ENCODE measurements at regions not wholly inside any gene's neighbourhood (a gene's known extent, or its start where the extent isn't known, plus 50 kb on each side); places are given as distances from the start of the nearest gene placed in this dataset.

DNA sequence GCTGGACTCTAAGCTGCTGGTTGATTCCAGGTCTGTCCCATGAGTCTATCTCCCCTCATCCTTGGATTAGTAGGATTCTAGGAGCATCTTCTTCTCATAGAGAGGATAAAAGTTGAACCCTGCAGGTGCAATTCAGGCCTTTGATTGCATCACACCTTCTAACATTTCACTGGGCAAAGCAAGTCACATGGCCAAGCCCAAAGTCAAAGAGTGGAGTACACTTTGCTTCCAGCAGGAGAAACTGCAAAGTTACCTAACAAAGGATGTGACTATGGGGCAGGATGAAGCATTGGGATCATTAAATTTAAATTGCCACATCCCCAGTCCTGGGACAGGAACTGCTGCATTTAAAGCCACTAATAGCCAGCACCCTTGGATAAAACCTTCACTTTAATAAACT lies 51.0 kb upstream of the EGFLAM start:
- DNase-seq (ENCODE audit: low read depth in 2 of 2): no peak

DNA sequence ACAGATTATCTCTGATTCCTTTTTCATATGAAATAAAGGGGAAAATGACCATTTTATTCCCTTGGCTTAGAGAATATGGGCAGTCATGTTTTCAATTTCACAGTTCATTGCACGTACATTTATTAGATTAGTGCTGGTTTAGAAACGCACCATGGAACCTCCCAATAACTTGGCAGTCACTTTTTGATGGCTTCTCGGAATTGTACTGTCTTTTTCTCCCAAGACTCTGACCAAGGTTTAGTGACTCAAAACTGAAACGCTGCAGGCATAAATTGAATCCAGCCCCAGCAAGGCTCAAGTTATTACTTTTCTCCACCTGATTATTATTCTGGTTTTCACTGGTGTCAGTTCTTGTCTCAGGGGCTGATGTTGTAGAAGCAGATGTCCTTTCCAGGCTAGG lies 55.6 kb upstream of the EGFLAM start:
- no peak for DNase-seq (ENCODE audit: low read depth in 2 of 2)

DNA sequence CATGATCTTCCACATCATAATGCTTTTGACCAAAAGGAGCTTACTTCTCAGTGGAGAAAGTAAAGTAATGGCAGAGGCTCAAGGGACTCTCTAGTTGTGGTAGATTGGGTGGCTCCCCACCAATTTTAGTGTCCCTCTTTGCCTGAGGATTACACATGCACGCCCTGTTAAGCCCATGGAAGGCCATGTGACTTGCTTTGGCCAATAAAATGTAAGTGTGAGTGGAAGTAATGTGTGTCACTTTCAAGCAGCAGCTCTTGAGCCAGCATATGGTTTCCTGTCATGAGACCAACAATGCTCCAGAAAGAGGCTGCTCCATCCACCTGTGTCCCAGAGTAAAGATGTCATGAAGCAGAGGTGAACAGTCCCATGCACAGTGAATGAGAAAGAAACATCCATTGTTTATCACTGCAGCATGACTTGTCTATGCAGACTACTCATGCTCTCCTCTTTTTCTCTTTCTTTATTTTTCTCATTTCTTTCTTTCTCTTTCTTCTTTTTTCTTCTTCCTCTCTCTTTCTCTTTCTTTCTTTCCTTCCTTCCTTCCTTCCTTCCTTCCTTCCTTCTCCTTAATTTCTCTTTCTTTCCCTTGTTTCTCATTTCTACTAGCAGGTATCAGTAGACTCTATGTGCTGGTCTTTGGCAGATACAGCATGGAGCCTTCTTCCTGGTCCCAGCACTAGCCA lies 57.3 kb upstream of the EGFLAM start:
- DNase-seq (ENCODE audit: low read depth in 2 of 2): no peak

DNA sequence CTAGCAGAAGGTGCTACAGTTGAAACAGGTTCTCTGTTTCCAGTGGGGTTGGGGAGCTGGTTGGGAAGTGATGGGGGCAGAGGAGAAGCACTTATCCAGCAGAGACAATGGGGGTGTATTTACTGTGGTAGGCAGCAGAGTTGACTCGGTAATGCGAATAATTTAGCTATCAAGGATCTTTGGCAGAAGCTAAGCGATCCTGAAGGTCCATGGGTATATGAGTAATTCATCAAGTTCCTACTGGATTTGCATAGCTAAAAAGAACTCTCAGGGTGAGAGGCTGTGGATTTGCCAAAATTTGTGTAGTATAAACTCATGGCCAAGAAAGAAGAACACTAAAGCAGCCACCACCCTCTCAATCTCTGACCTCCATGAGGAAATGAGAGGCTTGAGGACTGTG lies 61.2 kb upstream of the EGFLAM start:
- no peak for DNase-seq (ENCODE audit: low read depth in 2 of 2)

DNA sequence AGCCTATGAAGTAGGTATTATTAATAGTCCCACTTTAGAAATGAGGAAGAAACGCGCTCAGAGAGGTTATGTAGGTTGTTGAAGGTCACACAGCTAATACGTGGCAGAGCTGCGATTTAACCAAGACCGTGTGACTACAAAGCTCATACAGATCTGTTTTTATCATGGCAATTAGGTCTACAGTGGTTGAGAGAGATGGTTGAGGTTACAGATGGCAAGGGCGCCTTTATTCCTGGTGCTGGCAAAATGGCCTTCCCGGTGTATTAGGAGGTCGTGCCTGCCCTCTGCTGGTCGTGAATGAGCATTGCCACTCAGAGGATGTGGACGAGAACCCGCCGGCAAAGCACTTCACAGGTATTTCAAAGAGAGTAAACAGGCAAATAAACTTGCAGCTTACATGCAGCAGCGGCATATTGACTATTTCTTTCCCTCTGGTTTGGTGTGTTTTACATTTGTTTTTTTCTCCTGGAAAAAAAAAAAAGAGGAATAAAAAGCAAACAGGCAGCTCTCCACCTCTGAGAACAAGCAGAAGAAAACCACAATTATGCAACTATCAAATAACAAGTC lies 65.3 kb upstream of the EGFLAM start:
- DNase-seq (ENCODE audit: low read depth in 2 of 2): peak; percentile 31 to 44

DNA sequence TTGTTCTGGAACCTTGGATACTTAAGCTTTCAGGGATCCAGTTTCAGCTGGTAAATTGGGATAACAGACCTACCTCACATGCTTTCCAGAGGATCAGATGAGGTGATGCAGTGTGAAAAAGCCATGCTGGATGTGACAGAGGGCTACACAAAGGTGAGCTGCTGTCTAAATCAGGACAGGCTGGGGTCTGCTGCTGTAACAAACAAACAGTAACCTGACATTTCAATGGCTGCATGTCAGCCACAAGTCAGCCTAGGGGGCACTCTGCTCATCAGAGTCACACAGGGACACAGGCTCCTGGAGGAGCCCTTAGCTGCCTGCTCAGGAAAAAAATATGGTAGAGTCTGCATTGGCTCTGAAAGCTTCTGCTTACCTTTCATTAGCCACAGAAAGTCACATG lies 66.7 kb upstream of the EGFLAM start:
- no peak for DNase-seq (ENCODE audit: low read depth in 2 of 2)

DNA sequence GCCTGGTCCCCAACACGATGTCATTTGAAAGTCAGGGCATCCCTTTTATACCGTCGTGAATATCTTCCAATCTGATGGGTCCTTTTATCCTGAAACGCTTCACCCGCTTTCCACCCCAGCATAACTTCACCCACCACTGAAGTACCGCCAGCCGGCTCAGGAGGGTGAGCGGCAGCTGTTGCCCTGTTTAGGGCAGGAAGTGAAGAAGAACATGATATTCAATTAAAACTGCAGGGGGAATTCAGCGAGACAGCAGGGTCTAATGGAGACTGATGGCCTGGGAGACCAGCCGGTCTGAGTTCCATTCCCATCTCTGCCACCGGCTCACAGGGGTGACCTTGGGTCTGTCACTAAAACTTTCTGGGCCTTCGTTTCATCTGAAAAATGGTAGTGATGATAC lies 68.2 kb upstream of the EGFLAM start:
- no peak for DNase-seq (ENCODE audit: low read depth in 2 of 2)

DNA sequence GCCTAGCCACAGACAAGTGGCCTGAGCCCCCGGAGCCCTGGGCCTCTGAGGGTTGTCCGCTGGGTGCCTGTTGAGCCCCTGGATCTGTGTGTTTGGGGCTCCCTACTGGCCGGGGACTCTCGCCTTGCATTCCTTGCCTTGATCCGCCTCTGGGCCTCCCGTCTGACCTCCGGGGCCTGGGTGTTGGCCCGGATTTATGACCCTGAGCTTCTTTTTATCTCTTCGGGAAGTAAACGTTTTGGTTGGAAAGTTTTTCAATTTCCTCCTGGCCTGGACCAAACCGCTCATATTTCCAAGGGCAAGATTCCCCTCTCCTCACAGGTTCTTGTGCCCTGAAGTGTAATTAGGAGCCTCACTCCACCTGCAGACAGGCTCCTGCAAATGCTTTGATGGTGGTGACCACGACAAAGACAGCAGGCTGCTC lies 69.3 kb upstream of the EGFLAM start:
- DNase-seq (ENCODE audit: low read depth in 2 of 2): no peak

DNA sequence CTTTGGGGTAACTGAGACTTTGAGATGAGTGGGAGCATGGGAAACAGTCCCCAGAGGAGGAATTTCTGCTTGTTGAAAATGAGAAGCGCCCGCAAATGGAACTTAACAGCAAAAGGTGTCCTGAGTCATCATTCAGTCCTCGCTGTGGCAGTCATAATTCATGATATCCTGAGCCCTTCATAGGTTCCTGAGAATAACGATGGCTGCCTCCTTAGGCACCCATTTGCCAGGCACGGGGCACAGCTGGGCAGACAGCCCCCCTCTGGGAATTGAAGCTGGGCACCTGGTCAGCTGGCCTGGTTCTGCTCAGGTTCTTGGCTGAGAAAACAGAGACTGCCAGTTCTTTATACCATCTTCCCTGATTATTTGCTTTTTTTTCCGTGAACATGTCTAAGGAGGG lies 69.8 kb upstream of the EGFLAM start:
- no peak for DNase-seq (ENCODE audit: low read depth in 2 of 2)

DNA sequence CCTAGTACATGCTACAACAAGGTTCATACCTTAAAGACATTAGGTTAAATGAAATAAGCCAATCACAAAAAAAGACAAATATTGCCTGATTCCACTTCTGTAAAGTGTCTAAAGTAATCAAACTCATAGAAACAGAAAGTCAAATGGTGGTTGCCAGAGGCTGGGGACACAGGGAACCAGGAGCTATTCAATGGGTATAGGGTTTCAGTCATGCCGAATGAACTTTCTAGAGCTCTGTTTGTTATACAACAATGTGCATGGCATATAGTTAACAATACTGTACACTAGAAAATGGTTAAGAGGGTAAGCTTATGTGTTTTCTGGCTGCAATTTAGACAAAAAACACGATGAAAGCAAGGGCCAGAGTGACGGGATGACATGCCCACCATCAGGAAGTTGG lies 70.8 kb upstream of the EGFLAM start:
- DNase-seq (ENCODE audit: low read depth in 2 of 2): no peak

DNA sequence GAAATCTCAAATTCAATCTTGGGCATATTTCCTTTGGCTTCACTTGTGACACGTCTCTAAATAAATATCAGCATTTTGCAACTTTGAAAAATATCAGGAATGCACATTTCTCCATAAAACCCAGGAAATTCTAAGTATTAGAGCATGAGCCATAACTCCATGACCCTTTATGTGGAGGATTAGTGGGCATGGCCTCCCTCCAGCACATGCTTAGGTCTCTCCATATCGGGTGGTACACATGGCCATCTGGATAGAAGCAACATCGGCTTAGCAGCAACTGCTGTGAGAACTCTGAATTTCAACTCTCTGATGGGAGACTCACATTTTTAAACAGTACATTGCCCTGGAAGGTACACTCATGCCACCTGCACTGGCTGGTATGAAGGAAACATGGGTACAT lies 73.7 kb upstream of the EGFLAM start:
- DNase-seq (ENCODE audit: low read depth in 2 of 2): no peak

DNA sequence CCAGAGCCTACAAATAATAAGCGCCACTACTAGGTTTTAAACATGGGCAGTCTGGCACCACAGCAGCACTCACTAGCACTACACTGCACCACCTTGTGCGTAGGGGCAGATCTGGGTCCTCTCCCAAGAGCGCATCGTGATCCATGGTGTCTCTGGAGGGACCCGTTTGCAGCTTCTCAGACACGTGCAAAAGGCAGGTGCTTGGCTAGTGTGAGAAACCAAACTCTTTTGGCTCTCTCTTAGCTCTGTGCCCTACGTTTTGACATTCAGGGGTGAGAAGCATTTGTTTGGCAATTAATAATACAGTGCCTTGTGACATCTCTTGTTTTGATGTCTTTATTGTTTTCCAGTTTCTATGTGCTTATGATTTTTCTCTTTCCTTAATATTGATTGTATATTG lies 75.4 kb upstream of the EGFLAM start:
- DNase-seq (ENCODE audit: low read depth in 2 of 2): no peak

DNA sequence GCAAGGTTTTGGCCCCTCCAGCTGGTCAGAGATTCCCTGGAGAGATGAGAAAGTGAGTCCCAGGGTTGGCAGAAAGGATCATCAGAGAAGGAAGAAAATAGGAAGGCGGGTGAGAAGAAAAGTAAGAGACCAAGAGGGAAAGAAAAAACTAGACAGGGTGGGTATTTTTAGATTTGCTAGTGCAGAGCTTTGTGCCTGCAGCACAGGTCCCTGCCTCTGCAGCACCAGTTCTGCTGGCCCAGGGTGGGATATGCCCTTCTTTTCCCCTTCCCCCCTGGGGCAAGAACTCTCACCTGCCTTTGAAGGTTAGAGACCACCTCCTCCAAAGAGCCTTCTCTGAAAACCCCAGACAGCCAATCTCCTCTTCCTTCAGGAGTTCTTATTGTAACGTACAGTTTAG lies 90.3 kb upstream of the EGFLAM start:
- no peak for DNase-seq (ENCODE audit: low read depth in 2 of 2)

DNA sequence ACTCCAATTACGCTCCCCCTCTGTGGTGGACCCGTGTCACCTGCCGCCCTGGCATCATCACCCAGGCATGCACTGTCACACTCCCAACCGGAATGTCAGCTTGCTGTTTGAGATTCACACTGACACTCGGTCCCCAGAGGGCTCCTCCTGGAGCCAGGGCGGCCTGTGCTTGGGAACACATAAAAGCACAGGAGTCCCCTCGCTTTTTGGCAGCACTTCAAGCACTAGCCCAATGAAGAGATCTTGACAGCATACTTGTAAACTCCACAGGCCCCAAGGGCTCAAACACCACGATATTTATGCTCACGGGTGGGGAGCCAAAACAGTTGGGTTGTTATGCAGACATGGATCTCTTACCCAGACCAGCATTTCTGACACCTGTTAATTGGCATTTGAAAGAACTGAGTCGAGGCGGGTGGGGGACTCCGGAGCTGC lies 90.8 kb upstream of the EGFLAM start:
- DNase-seq (ENCODE audit: low read depth in 2 of 2): no peak

DNA sequence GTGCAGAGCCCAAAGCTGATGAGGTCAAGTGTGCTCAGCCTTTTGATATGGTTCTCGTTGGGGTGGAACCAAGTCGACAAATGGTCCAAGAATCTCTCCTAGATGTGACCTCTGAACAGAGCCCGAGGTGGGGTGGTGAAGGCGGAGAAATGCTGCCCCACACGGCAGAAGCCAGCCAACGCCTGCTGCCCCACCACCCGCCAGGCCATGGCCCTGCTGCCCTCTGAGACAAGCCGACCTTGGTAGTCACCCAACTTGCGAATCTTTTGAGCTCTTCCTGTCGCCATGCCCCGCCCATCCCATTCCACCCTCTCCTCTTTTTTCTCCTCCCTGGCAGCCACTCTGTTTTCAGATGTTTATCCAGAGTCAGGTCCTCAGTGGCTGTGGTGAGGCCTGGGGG lies 91.5 kb upstream of the EGFLAM start:
- DNase-seq (ENCODE audit: low read depth in 2 of 2): no peak

DNA sequence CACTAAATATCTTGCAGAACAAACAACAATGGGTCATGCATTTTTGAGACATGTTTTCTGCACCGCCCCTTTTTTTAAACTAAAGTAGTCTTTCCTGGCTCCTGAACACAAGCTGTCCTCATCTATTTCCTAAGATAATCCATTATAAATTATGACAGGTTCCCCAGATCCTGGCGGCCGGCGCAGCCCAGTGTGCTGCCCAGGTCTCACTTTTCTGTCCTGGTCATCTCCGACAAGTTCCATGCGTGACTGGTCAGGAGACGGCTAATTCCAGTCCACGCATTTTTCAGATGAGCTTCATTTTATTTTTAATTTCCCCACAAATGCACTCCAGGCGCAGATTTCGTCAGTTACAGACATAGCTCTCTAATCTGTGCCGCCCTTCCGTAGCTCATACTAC lies 92.9 kb upstream of the EGFLAM start:
- DNase-seq (ENCODE audit: low read depth in 2 of 2): no peak

DNA sequence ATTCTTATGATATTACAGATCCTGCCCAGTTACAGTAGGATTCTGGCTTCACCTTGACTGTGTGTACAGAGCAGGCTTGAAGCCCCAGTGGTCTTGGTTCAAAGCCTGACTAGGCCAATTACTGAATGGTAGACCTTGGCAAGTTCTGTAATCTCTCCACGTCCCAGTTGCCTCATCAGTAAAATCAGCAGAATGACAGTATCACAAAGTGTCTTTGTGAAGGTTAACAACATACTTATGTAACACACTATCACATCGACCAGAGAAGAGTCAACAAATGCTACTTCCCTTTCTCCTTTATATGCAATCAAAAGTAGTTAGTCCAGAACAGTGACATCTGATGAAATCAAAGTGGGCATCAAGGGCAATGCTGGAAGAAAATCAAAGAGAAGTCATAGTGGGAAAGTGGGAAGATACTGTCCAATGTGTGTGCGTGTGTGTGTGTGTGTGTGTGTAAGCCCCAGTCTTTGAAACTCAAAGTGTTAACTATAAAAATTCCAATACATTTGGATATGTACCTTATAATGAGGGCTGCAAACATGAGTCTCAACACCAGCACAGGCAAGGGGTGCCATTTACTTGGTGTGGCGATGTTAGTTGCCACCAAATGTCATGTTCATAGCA lies 93.5 kb upstream of the EGFLAM start:
- no peak for DNase-seq (ENCODE audit: low read depth in 2 of 2)

DNA sequence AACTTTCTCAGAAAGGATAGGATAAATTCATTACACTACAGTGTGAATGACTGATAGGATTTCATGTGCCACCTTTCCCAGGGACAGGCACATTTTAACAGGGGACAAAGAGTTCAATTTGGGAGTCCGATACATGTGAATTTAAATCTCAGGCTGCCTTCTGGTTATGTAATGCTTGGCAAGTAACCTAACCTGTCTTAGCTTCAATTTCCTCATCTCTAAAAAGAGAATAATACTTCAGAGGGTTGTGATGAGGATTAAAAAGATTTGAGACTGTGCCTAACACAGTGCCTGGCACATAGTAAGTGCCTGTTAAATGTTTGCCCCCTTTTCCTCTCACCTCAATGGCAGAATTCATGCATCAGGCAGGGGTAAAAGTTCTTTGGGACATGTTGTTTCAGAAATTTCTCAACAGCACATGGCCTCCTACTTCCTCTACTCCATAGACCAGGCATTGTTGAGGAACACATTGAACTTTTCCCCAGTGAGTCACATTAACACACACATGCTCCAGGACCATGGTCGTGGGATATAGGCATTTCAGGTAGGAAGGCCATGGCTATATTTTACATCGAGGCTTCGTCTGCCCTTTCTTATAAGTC lies 94.6 kb upstream of the EGFLAM start:
- no peak for DNase-seq (ENCODE audit: low read depth in 2 of 2)

DNA sequence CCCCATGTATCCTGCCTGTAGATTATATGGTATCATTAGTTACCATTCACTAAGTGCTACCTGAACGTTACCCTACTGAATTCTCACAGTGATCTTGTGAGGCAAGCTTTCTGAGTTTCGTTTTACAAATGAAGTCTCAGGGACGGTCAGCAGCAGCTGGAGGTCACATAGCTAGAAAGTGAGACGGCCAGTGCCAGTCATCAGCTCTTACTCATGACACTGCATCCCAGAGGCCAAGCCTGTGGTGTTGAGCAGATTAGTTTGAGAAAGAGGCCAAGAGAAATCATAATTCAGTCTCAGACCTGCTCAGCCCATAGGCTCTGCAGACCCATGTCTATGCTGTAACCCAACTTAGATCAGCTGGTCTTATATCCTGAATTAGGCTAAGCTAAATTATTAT lies 95.7 kb upstream of the EGFLAM start:
- DNase-seq (ENCODE audit: low read depth in 2 of 2): no peak

DNA sequence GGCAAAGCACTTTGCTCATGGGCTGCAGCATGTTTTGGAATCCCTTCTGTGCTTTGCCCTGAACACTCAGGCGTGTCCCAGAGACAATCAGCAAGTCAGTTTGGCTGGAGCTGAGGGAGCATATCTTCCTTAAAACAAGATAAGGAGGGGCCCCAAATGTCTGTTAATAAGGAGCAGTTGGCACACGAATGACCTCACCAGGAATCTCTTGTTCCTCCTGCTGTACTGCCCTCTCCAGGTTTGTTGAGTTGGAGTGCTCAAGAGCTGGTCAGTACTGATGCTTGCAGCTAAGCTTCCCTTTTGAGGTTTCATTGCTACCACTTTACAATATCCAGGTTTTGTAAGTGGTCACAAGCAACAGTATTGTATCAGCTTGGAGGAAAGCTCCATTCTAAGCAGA lies 101.3 kb upstream of the EGFLAM start:
- no peak for DNase-seq (ENCODE audit: low read depth in 2 of 2)

DNA sequence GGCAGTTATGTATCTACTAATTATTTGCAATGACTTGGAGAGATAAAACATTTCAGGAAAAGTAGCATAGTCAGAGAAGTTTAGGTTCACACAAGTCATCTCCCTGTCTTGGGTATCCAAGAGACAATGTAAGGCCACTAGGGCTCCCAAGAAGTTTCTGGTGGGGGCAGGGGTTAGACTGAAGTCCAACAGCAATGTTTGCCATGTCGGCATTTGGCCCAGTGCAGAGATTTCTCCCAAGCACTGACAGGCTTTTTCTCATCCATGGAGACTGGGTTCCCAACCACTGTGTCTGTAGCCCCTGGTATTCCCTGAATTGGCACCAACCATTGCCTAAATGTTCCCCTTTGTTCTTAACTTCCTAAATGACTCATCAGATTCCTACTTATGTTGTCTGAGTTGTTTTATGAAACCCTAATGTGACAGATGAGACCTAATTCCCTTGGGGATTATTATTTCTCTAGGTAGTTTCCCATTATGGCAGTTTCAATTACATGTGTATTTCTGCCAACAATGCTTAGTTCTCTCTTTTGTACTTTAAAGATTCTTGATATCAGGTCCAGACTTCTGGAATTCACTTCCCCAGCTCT lies 103.6 kb upstream of the EGFLAM start:
- DNase-seq (ENCODE audit: low read depth in 2 of 2): no peak

DNA sequence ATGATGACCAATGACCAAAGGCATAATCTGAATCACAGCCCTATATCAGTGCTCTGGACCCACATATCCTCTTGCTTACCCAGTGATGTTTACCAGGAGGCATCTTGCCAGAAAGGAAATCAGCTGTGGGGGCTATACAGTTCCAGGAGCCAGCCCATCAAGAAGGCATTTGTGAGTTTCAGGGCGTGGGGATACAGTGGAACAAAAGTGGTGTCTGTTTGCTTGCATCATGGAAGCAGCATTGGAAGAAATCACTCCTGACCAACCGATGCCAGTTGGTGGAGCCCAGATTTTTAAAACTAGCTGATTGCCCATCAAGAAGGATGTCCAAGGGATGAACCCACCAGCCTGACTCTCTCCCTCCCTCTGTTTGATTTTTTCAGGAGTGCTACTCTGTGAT lies 106.5 kb upstream of the EGFLAM start:
- DNase-seq (ENCODE audit: low read depth in 2 of 2): no peak

DNA sequence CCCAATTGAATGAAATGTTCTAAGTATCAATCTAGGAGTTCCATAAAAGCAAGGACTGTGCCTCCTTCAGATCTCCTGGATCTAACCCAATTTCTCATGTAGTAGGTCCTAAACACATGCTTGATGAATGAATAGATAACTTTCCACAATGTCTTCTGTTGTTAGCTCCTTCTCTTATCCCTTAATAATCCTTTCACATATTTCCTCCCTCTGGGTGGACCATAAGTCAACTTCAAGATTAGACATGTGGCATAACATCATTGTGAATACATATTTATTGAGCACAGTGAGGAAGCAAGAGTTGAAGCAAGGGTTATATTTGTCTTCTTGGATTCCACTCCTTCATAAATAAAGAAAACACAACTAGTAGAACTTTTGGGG lies 108.6 kb upstream of the EGFLAM start:
- no peak for DNase-seq (ENCODE audit: low read depth in 2 of 2)

Measured in activated CD4-positive, alpha-beta T cell treated with anti-CD3 and anti-CD28 coated beads for 24 hours (primary cell).